CD4-positive, CD25-positive, alpha-beta regulatory T cell (primary cell): ENCODE measurements at regions not wholly inside any gene's neighbourhood (a gene's known extent, or its start where the extent isn't known, plus 50 kb on each side); places are given as distances from the start of the nearest gene placed in this dataset.
"Not testable (repeated sequence)": the region's sequence is repeated elsewhere in the genome, so short reads cannot be mapped to it uniquely, and the experiment has no call there.

Source experiments
- ATAC-seq, 2 donors: fragments of 150-1000 bp; cut with Tn5 transposase; one replicate each; pipeline ENCODE4 v1.10.0; 2021; ENCODE audit warnings: low read depth in 2 of 2, moderate number of reproducible peaks in 2 of 2, moderate library complexity in 1 of 2
- DNase-seq, 3 donors: peaks; one replicate each; pipeline versions ENCODE4 v3.0.0 to v3.0.0-alpha.2; 2012 to 2022; ENCODE audit warnings: mixed read lengths in 1 of 3
- H3K27ac ChIP-seq: one replicate; pipeline ENCODE4 v1.7.0; 2013; ENCODE audit warnings: mild to moderate bottlenecking, low read length; ENCODE audit not compliant: insufficient read depth, poor library complexity, severe bottlenecking
- H3K27me3 ChIP-seq: one replicate; pipeline ENCODE4 v1.7.0; 2013; ENCODE audit warnings: low read length; ENCODE audit not compliant: control insufficient read depth, insufficient read depth
- H3K36me3 ChIP-seq: one replicate; pipeline ENCODE4 v1.7.0; 2013; ENCODE audit warnings: mild to moderate bottlenecking, low read length, moderate library complexity; ENCODE audit not compliant: control insufficient read depth, insufficient read depth
- H3K4me1 ChIP-seq: 2 replicates; pipeline ENCODE4 v1.7.0; 2013; ENCODE audit warnings: mild to moderate bottlenecking, low read length; ENCODE audit not compliant: insufficient read depth, control insufficient read depth, poor library complexity, severe bottlenecking
- H3K4me3 ChIP-seq: one replicate; pipeline ENCODE4 v1.7.0; 2013; ENCODE audit warnings: low read depth, mild to moderate bottlenecking, low read length, moderate library complexity
- H3K9me3 ChIP-seq, 2 experiments: 1 replicate in 1 of 2; 2 replicates in 1 of 2; pipeline ENCODE4 v1.7.0; 2013; ENCODE audit warnings: low read length in 2 of 2, mild to moderate bottlenecking in 1 of 2, moderate library complexity in 1 of 2; ENCODE audit not compliant: control insufficient read depth in 2 of 2
- H3K27ac Mint-ChIP-seq, 3 donors: one replicate each; pipeline ENCODE4 v1.8.0; 2020 to 2022; ENCODE audit warnings: mild to moderate bottlenecking in 3 of 3, mixed read lengths in 3 of 3, moderate library complexity in 2 of 3
- H3K27me3 Mint-ChIP-seq: one replicate; pipeline ENCODE4 v1.8.0; 2022; ENCODE audit warnings: mild to moderate bottlenecking, mixed read lengths
- H3K36me3 Mint-ChIP-seq: one replicate; pipeline ENCODE4 v1.8.0; 2020; ENCODE audit warnings: mixed read lengths
- H3K4me1 Mint-ChIP-seq, 4 donors: one replicate each; pipeline ENCODE4 v1.8.0; 2020 to 2022; ENCODE audit warnings: mixed read lengths in 4 of 4, mild to moderate bottlenecking in 1 of 4
- H3K4me3 Mint-ChIP-seq, 4 donors: one replicate each; pipeline ENCODE4 v1.8.0; 2020 to 2022; ENCODE audit warnings: mild to moderate bottlenecking in 4 of 4, mixed read lengths in 4 of 4, moderate library complexity in 3 of 4
- H3K9me3 Mint-ChIP-seq, 7 donors: one replicate each; pipeline ENCODE4 v1.8.0; 2020 to 2022; ENCODE audit warnings: mixed read lengths in 7 of 7, mild to moderate bottlenecking in 3 of 7, moderate library complexity in 2 of 7

- H3K36me3 Mint-ChIP-seq = no peaks in the 10 kb centered on the region
Measured at GRCh38 chr1:197985351-197985750, 68.2 kb downstream of the LHX9 start.

GRCh38 chr1:197986817-197987216 lies 69.6 kb downstream of the LHX9 start:
- Histone ChIP-seq H3K9me3 (no peaks in the 10 kb centered on the region), H3K27me3 (peaks cover 3% of the 10 kb centered on the region), H3K4me3 (no peak overlapping the region), H3K36me3 (no peaks in the 10 kb centered on the region), H3K4me1 (no peaks in the 10 kb centered on the region), H3K27ac (no peak overlapping the region)
- DNase-seq = no peak
- Mint-ChIP-seq H3K4me3 (no peak overlapping the region), H3K4me1 (no peaks in the 10 kb centered on the region), H3K9me3 (peaks cover 0 to 2% (median 0%) of the 10 kb centered on the region in 7 donors), H3K27me3 (peaks cover 19% of the 10 kb centered on the region), H3K36me3 (no peaks in the 10 kb centered on the region), H3K27ac (no peak overlapping the region)
- ATAC-seq = no peak

More at GRCh38 chr1:197985351-197985750, 68.2 kb downstream of the LHX9 start:
- Histone ChIP-seq H3K4me3 (no peak overlapping the region), H3K27ac (no peak overlapping the region), H3K27me3 (peaks cover 5% of the 10 kb centered on the region), H3K4me1 (no peaks in the 10 kb centered on the region), H3K36me3 (no peaks in the 10 kb centered on the region), H3K9me3 (no peaks in the 10 kb centered on the region)
- peaks cover 0 to 2% (median 0%) of the 10 kb centered on the region in 7 donors for H3K9me3 Mint-ChIP-seq
- H3K27me3 Mint-ChIP-seq = peaks cover 23% of the 10 kb centered on the region
- ATAC-seq (no peak), DNase-seq (no peak)
- no peak overlapping the region for H3K4me3 Mint-ChIP-seq
- H3K27ac Mint-ChIP-seq = no peak overlapping the region
- H3K4me1 Mint-ChIP-seq = no peaks in the 10 kb centered on the region

GRCh38 chr1:197987294-197987693 lies 70.1 kb downstream of the LHX9 start:
- Mint-ChIP-seq H3K4me1 (no peaks in the 10 kb centered on the region), H3K36me3 (no peaks in the 10 kb centered on the region), H3K27ac (no peak overlapping the region), H3K27me3 (peaks cover 19% of the 10 kb centered on the region), H3K4me3 (no peak overlapping the region), H3K9me3 (peaks cover 0 to 2% (median 0%) of the 10 kb centered on the region in 7 donors)
- no peak for ATAC-seq
- Histone ChIP-seq H3K9me3 (no peaks in the 10 kb centered on the region), H3K27me3 (peaks cover 3% of the 10 kb centered on the region), H3K4me3 (no peak overlapping the region), H3K27ac (no peak overlapping the region), H3K36me3 (no peaks in the 10 kb centered on the region), H3K4me1 (no peaks in the 10 kb centered on the region)
- DNase-seq = no peak

- not testable (repeated sequence) for H3K9me3 ChIP-seq, H3K36me3 ChIP-seq, H3K4me3 ChIP-seq, ATAC-seq, H3K27ac Mint-ChIP-seq, H3K9me3 Mint-ChIP-seq, H3K4me1 Mint-ChIP-seq, H3K27ac ChIP-seq, H3K4me1 ChIP-seq, H3K27me3 ChIP-seq, H3K36me3 Mint-ChIP-seq, DNase-seq, H3K4me3 Mint-ChIP-seq
- peaks cover 19% of the 10 kb centered on the region for H3K27me3 Mint-ChIP-seq
Measured at GRCh38 chr1:197988581-197988980, 71.4 kb downstream of the LHX9 start.

GRCh38 chr1:197989058-197989457 lies 71.9 kb downstream of the LHX9 start:
- peak overlapping the region in 1 of 4 donors; percentile 13 for H3K4me3 Mint-ChIP-seq
- H3K27me3 Mint-ChIP-seq = peaks cover 14% of the 10 kb centered on the region
- H3K27ac Mint-ChIP-seq = no peak overlapping the region
- Histone ChIP-seq H3K4me3 (no peak overlapping the region), H3K4me1 (no peaks in the 10 kb centered on the region), H3K36me3 (no peaks in the 10 kb centered on the region), H3K27me3 (peaks cover 5% of the 10 kb centered on the region), H3K9me3 (no peaks in the 10 kb centered on the region), H3K27ac (no peak overlapping the region)
- DNase-seq (no peak), ATAC-seq (no peak)
- no peaks in the 10 kb centered on the region for H3K4me1 Mint-ChIP-seq
- no peaks in the 10 kb centered on the region for H3K9me3 Mint-ChIP-seq
- H3K36me3 Mint-ChIP-seq = no peaks in the 10 kb centered on the region

- H3K9me3 ChIP-seq = no peaks in the 10 kb centered on the region
- DNase-seq (no peak), ATAC-seq (no peak)
- H3K36me3 ChIP-seq = no peaks in the 10 kb centered on the region
- peaks cover 0 to 3% (median 0%) of the 10 kb centered on the region in 7 donors for H3K9me3 Mint-ChIP-seq
- H3K27me3 ChIP-seq = peaks cover 6% of the 10 kb centered on the region
- no peak overlapping the region for H3K27ac ChIP-seq
- H3K4me3 ChIP-seq = no peak overlapping the region
- no peaks in the 10 kb centered on the region for H3K4me1 Mint-ChIP-seq
- no peak overlapping the region for H3K4me3 Mint-ChIP-seq
- H3K36me3 Mint-ChIP-seq = no peaks in the 10 kb centered on the region
- peaks cover 6% of the 10 kb centered on the region for H3K27me3 Mint-ChIP-seq
- no peak overlapping the region for H3K27ac Mint-ChIP-seq
- H3K4me1 ChIP-seq = no peaks in the 10 kb centered on the region
Measured at GRCh38 chr1:197991594-197991993, 74.4 kb downstream of the LHX9 start.

GRCh38 chr1:197994907-197995407 lies 77.8 kb downstream of the LHX9 start:
- Histone ChIP-seq H3K4me3 (no peak overlapping the region), H3K27me3 (peaks cover 9% of the 10 kb centered on the region), H3K9me3 (no peaks in the 10 kb centered on the region), H3K4me1 (no peaks in the 10 kb centered on the region), H3K27ac (no peak overlapping the region), H3K36me3 (no peaks in the 10 kb centered on the region)
- DNase-seq (no peak), ATAC-seq (no peak)
- Mint-ChIP-seq H3K9me3 (peaks cover 0 to 3% (median 0%) of the 10 kb centered on the region in 7 donors), H3K27me3 (peaks cover 7% of the 10 kb centered on the region), H3K27ac (no peak overlapping the region), H3K4me1 (no peaks in the 10 kb centered on the region), H3K36me3 (no peaks in the 10 kb centered on the region), H3K4me3 (no peak overlapping the region)

- H3K4me1 ChIP-seq = no peaks in the 10 kb centered on the region
- Mint-ChIP-seq H3K4me3 (no peak overlapping the region), H3K36me3 (no peaks in the 10 kb centered on the region), H3K27ac (no peak overlapping the region), H3K4me1 (no peaks in the 10 kb centered on the region), H3K27me3 (peaks cover 7% of the 10 kb centered on the region), H3K9me3 (peaks cover 0 to 3% (median 0%) of the 10 kb centered on the region in 7 donors)
- ATAC-seq (no peak), DNase-seq (no peak)
- peaks cover 10% of the 10 kb centered on the region for H3K27me3 ChIP-seq
- H3K9me3 ChIP-seq = no peaks in the 10 kb centered on the region
- no peak overlapping the region for H3K27ac ChIP-seq
- H3K4me3 ChIP-seq = no peak overlapping the region
- no peaks in the 10 kb centered on the region for H3K36me3 ChIP-seq
Measured at GRCh38 chr1:197995408-197996258, 78.5 kb downstream of the LHX9 start.
